ENCODE measurements at regions not wholly inside any gene's neighbourhood (a gene's known extent, or its start where the extent isn't known, plus 50 kb on each side); places are given as distances from the start of the nearest gene placed in this dataset.

DNA sequence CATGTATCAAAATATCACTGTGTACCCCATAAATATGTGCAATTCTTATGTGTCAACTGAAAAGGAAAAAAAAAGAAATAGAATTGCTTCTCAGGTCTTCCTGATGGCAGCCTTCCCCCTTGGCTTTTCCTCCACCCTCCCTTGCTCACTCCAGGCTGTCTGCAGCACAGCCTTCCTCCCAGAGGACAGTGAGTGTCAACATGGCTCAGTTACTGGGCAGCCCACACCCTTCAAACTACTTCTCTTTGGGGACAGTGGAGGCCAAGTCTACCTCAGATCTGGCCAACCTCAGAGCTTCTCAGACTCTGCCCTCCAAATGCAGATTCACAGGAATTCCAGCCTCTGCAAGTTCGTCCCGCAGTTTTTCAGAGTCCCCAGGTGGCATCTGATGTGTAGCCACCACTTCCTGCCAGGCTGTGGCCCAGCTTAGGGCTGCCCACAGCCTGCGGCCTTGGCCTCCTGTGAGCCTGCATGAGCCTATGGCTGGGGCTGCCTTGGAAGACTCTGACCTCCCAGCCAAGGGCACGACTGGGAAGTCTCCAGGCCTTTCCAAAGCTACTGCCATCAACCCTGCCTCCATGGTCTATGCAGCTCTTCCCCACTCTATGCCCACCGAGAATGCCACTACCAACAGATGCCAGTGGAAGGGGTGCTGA, 148.0 kb upstream of the PWP1 start:
- no peak overlapping the region for H4K91ac ChIP-seq (replicated peaks; ENCODE audit: insufficient read length, low read length)
- no peak for DNase-seq (ENCODE audit: low read depth in 1 of 2, low spot score in 2 of 2)
- POLR2A ChIA-PET (ENCODE audit: partially characterized antibody), result interaction anchor here (0.8 kb wide), 1 partner anchor 9 kb away, joined by 3 read pairs; no protein-coding TSS in a partner anchor
- CTCF ChIA-PET (ENCODE audit: partially characterized antibody), result interaction anchor here (0.6 to 3.8 kb wide), 10 partner anchors 11 to 451 kb away, joined by 3 to 17 read pairs (median 4); no protein-coding TSS in a partner anchor
- H2BK12ac ChIP-seq (ENCODE audit: low read depth, low read length), result no peak overlapping the region
- H4K8ac ChIP-seq (ENCODE audit: extremely low read depth, insufficient read depth, low read length), result no peak overlapping the region
- no peaks in the 10 kb centered on the region for H3K4me1 ChIP-seq (replicated peaks in 1 of 4; ENCODE audit: control insufficient read depth in 3 of 4, insufficient read depth in 4 of 4, low read length in 3 of 4)
- no peak overlapping the region for H3K9ac ChIP-seq (replicated peaks in 1 of 4; ENCODE audit: extremely low read depth in 1 of 4, low read depth in 3 of 4, low read length in 3 of 4)
- no peak overlapping the region for H2AK5ac ChIP-seq (ENCODE audit: low read depth, low read length)
- 89% methylated on average over 5 of the region's 5 CpGs; no CpG with 5 or more reads in 1 of the 2 experiments for WGBS, 2 experiments (ENCODE audit: extremely low coverage in 1 of 2, insufficient coverage in 1 of 2, insufficient read length in 1 of 2, insufficient replicate concordance in 2 of 2, low coverage in 1 of 2, low lambda C conversion rate in 2 of 2, missing lambda C conversion rate in 1 of 2)
- H3K36me3 ChIP-seq (ENCODE audit: control insufficient read depth in 2 of 4, insufficient read depth in 4 of 4, low read length in 3 of 4), result no peaks in the 10 kb centered on the region
- H2BK15ac ChIP-seq (ENCODE audit: low read length), result no peak overlapping the region
- no peak overlapping the region for H3K27ac ChIP-seq (ENCODE audit: low read depth, low read length)
- H3K23me2 ChIP-seq (ENCODE audit: low read depth, low read length), result no peaks in the 10 kb centered on the region
- peak overlapping the region; percentile 53 for H3K4ac ChIP-seq (replicated peaks; ENCODE audit: insufficient read length, low read depth, low read length)
- no peak overlapping the region for H4K5ac ChIP-seq (ENCODE audit: insufficient read length, low read depth, low read length)
- no peak overlapping the region for H2BK5ac ChIP-seq (ENCODE audit: low read depth, low read length)
- no peaks in the 10 kb centered on the region for H3K27me3 ChIP-seq (replicated peaks in 1 of 4; ENCODE audit: control insufficient read depth in 3 of 4, extremely low read depth in 1 of 4, insufficient read depth in 3 of 4, low read length in 3 of 4)
- no peaks in the 10 kb centered on the region for H3K9me3 ChIP-seq (ENCODE audit: insufficient read depth in 2 of 2, low read depth in 1 of 2, low read length in 1 of 2)
- no peak overlapping the region for H3K18ac ChIP-seq (ENCODE audit: extremely low read depth, low read length)
- no peak overlapping the region for H3K23ac ChIP-seq (ENCODE audit: insufficient read length)
- no peak overlapping the region for H3K4me3 ChIP-seq (ENCODE audit: extremely low read depth in 1 of 4, insufficient read depth in 2 of 4, low read depth in 3 of 4, low read length in 4 of 4)
- no peak overlapping the region for H2BK20ac ChIP-seq (ENCODE audit: low read length)
- no peaks in the 10 kb centered on the region for H4K20me1 ChIP-seq (replicated peaks in 1 of 2; ENCODE audit: control insufficient read depth in 1 of 2, insufficient read depth in 2 of 2, low read length in 2 of 2)
- FAIRE-seq, result no peak
- no peaks in the 10 kb centered on the region for H3K79me2 ChIP-seq (ENCODE audit: control insufficient read depth in 1 of 2, insufficient read depth in 2 of 2, low read length in 2 of 2)
- no peak overlapping the region for H3K14ac ChIP-seq (ENCODE audit: insufficient read length)
- no peaks in the 10 kb centered on the region for H3K79me1 ChIP-seq (ENCODE audit: low read depth, low read length)
- no peak overlapping the region for H2BK120ac ChIP-seq (replicated peaks; ENCODE audit: low read depth, low read length)
- H2AFZ ChIP-seq (ENCODE audit: low read length), result no peak overlapping the region
- H3K56ac ChIP-seq (replicated peaks; ENCODE audit: insufficient read length, low read depth, low read length), result no peak overlapping the region
- no peak overlapping the region for H3K4me2 ChIP-seq (ENCODE audit: insufficient read depth in 1 of 2, low read depth in 2 of 2, low read length in 2 of 2)
- TF ChIP-seq CREB1 (IDR thresholded peaks at IDR 0.05) (no peak), TEAD4 (IDR thresholded peaks at IDR 0.05; ENCODE audit: low read depth, low read length) (no peak), BRCA1 (IDR thresholded peaks at IDR 0.05; ENCODE audit: low read depth, low read length) (no peak)

All from H1 (cell line).